ENCODE measurements at regions not wholly inside any gene's neighbourhood (a gene's known extent, or its start where the extent isn't known, plus 50 kb on each side); places are given as distances from the start of the nearest gene placed in this dataset.
"Not testable (repeated sequence)": the region's sequence is repeated elsewhere in the genome, so short reads cannot be mapped to it uniquely, and the experiment has no call there.

DNA sequence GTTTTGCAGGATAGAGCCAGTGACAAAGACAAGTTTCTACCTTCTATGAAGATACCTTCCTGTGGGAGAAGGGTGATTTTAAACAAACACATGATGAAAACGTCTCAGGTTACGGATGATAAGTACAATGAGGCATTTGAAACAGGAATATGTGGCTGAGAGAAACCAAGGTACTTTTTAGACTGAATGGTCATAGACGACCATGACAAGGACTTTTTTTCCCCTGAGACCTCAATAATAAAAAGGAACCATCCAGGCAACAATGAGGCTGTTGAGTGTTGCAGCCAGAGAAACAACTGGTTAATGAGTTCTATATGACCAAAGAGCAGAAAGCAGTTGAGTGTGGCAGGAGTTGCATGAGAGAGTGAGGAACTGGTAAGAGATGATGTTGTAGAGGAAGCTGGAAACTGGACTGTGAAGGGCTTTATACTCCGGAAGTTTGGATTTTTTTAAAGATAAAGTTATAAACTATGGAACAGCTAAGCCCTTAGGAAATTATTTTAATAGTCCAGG lies 306.1 kb upstream of the CYRIA start:
- no peak for DNase-seq (ENCODE audit: extremely low read depth in 1 of 11, low read depth in 9 of 11, low spot score in 4 of 11)

DNA sequence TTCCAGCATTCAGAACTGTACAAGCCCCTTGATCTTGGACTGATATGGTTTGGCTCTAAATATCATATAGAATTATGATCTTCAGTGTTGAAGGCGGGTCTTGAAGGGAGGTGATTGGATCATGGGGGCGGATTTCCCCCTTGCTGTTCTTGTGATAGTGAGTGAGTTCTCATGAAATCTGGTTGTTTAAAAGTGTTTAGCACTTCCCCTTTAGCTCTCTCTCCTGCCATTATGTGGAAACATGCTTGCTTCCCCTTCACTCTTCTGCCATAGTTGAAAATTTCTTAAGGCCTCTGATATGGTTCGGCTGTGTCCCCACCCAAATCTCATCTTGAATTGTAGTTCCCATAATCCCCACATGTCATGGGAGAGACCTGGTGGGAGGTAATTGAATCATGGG lies 305.3 kb upstream of the CYRIA start:
- DNase-seq (ENCODE audit: extremely low read depth in 1 of 11, low read depth in 9 of 11, low spot score in 4 of 11), result not testable (repeated sequence)

DNA sequence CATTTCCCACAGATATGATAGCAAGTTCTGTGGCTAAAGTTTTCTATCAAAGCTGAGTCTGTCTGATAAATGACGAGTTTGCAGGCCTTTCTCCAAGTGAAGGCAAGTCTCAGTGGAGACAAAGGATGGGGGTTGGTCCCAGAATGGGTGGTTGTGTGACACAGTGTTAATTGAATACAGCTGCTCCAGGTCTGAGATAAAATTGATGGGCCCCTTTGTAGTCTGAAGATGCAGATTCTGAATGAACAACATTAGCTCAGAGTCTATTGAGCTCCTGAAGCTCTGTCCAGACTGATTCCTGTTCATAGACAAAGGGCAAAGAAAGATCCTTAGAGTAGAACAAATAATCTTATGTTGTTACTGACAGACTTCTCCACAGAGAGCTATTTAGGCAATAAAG lies 296.9 kb upstream of the CYRIA start:
- DNase-seq (ENCODE audit: extremely low read depth in 1 of 11, low read depth in 9 of 11, low spot score in 4 of 11), result peak in 2 of 11 donors; percentile 3 to 8

DNA sequence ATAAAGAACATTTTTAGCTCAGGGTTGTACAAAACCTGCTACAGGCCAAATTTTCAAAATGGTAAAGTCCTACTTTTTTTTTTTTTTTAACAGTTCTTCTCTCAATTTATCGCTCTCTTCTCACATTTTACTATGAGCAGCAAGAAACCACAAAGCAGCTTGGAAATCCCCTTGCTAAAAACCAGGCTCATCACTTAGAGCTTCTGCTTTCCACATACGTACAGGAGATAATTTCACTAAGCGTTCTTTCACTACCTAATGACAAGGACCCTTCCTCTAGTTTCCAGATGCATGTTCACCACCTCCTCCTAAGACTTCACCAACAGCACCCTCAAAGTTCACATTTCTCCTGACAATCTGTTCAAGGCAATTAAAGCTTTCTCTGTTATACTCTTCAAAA lies 294.9 kb upstream of the CYRIA start:
- no peak for DNase-seq (ENCODE audit: extremely low read depth in 1 of 11, low read depth in 9 of 11, low spot score in 4 of 11)

DNA sequence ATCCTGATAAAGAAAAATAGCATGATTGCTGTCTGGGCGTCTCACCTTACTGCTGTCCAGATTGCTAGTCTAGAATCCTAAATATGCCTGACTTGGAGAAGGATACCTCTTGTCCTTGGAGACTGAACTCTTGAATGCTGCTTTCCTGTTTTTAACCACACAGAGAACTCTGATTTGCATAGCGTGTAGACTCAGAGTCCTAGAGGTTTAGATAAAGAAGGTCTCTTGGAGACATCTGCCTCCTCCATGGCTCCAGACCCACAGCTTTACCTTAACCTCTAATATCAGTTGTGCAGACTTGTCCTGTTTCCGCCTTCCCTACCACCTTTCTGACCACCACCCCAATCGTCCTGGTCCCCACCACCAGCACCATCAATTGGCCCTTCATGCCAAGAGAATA lies 292.6 kb upstream of the CYRIA start:
- DNase-seq (ENCODE audit: extremely low read depth in 1 of 11, low read depth in 9 of 11, low spot score in 4 of 11), result no peak

DNA sequence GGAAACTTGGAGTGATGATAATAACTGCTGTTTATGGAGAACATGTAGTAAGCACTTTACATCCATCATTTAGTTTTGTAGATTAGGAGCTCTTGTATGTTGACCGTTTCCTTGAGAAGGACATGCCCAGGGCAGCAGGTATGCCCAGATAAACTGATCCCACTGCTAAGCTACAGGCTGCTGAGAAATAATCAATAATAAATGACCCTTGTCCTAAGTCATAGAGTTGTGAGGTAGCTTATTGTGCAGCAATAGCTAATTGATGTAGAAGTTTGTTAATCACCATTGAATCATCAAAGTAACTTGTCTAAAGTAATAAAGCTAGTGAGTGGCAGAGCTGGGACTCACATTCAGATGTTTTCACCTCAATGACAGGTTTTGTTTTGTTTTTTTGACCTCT lies 287.2 kb upstream of the CYRIA start:
- DNase-seq (ENCODE audit: extremely low read depth in 1 of 11, low read depth in 9 of 11, low spot score in 4 of 11), result no peak

DNA sequence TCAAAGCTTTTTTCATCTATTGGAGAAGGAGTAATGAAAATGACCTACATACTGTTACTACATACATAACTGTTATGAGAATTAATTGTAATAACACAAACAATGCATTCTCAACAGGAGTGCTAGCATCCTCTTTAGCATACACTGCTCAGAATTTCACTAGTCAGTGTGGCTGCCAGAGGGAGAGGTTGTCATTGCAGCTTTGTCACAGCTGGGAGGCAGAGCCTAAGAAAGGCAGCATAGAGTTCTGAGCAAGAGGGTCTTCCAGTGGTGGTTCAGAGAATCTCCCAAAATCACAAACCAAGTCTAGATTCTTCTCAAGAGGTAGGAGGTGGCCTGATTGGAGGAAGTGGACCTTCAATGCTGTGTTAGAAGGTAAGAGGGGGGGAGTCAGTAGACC lies 286.7 kb upstream of the CYRIA start:
- DNase-seq (ENCODE audit: extremely low read depth in 1 of 11, low read depth in 9 of 11, low spot score in 4 of 11), result no peak

DNA sequence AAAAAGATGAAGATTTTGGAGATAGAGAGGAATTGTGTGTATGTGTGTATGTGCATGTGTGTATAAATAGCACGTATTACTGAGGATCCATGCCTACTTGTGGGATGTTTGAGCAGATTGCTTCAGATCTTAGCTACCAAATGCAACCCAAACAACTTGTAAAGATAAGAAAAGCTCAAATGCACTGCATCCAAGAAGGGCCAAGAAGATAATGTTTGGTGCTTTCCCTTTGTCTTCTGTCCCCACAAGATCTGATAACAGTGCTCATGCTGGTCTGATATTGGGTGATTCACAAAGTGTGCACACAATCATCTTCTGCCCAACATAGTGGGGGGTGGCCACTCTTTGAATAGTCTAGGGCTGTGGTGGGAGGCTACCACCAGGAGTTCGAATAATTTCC lies 284.8 kb upstream of the CYRIA start:
- no peak for DNase-seq (ENCODE audit: extremely low read depth in 1 of 11, low read depth in 9 of 11, low spot score in 4 of 11)

DNA sequence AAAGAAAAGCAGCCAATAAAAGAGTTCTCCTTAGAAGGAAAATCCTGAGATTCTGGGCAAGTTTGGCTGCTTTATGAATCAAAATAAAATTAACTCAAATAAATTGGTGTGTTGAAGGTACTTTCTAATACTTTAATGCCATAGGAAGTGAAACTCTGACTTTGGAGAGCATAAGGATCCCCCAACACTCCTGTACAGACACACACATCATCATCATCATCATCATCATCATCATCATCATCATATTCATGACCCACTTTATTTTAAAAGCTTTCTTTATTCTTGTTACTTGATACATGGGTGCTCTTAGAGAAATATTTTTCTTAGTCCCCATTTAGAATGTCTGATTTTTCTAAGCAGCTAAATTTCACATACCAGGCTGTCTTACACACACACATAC lies 283.1 kb upstream of the CYRIA start:
- no peak for DNase-seq (ENCODE audit: extremely low read depth in 1 of 11, low read depth in 9 of 11, low spot score in 4 of 11)

DNA sequence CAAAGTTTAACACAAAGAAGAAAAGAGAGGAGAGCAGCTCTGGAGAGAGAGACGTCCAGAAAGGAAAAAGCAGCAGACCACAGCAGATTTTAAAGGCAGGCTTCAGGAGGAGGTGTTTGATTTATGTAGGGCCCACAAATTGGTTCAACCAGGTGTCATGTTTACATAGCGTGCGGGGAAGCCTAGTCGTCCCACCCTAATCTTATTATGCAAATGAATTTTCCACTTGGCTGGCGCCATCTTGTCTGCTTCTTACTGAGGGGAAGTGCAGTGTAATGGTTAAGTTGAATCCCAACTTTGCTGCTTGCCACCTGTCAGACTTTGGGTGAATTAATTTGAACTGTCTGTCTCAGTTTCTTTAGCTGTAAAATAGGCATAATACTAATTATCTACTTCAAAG lies 282.4 kb upstream of the CYRIA start:
- no peak for DNase-seq (ENCODE audit: extremely low read depth in 1 of 11, low read depth in 9 of 11, low spot score in 4 of 11)

DNA sequence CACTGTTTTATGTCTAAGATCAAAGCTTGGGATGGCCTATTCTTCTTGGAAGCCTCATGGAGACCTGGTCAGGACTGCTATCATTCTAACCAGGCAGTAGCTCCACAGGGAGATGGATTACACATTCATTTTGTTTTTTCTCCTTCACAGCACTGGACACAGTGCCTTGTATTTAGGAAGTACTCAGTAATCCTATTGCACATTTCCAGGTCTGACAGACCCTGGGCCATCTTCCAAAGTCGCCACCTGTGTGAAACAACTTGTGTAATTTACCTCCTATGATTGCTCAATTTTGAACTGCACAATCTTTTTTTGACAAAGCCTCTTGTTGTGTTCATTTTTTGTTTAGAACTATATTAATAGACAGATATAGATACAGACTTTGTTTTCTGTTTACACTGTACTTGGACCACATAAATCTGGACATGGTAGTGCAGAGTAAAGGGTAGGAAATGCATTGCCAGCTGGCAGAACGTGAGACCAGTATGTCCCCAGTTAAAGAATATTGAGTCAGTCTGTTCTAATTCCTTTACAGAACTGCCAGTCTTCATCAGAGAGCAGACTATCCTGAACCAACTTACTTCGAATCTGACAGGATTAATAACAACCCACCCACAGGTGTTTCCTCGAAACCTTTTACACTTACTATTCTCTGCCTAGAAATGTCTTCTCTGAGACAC lies 277.8 kb upstream of the CYRIA start:
- no peak for DNase-seq (ENCODE audit: extremely low read depth in 1 of 11, low read depth in 9 of 11, low spot score in 4 of 11)

DNA sequence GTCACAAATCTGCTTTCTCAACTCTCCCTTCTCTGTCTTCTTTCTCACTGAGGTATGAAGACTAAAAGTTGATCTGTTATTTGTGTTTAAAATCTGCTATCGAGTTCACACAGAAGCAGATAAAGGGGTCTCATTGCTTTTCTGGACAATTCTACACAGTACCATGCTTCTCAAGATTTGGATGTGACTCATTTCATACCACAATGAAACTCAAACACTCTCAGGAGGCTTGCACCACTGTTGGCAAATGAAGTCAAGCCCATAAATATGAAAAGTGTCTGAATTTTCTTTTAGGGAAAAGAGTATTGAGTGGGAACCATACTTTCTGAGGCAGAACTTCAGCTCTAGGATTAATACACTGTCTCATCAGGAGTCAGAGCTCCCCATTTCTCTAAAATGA lies 274.6 kb upstream of the CYRIA start:
- no peak for DNase-seq (ENCODE audit: extremely low read depth in 1 of 11, low read depth in 9 of 11, low spot score in 4 of 11)

DNA sequence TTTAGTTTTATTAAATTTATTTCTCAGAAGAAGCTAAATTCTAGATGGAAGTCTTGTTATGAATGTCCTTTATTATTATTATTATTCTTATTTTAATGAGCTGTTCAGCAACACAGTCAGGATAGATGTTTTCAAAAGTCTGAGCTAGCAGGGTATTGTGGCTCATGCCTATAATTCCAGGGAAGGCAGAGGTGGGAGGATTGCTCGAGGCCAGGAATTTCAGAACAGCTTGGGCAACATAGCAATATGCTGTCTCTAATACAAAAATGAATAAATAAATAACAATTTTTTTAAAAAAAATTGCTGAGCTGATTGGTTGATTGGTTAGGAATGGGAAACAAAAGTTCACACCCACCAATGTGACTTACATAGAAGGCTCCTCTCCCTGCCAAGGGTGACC lies 274.1 kb upstream of the CYRIA start:
- no peak for DNase-seq (ENCODE audit: extremely low read depth in 1 of 11, low read depth in 9 of 11, low spot score in 4 of 11)

DNA sequence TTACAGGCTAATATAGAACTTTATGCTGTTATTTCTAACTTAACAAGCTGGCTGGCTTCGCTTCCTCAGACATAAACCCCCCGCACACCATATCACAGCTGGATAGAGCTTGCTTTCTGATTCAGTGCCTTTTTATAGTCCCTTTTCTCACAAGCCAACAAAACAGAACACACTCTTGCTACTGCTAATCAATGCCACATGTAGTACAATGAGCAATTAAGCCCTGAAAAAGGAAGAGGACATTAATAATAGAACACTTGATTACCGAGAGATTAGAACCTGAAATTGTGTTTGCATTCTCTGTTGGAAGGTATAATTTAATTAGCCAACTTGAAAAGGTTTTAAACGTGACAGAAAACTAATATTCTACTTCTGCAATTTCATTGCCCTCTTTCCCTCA lies 267.7 kb upstream of the CYRIA start:
- DNase-seq (ENCODE audit: extremely low read depth in 1 of 11, low read depth in 9 of 11, low spot score in 4 of 11), result no peak

DNA sequence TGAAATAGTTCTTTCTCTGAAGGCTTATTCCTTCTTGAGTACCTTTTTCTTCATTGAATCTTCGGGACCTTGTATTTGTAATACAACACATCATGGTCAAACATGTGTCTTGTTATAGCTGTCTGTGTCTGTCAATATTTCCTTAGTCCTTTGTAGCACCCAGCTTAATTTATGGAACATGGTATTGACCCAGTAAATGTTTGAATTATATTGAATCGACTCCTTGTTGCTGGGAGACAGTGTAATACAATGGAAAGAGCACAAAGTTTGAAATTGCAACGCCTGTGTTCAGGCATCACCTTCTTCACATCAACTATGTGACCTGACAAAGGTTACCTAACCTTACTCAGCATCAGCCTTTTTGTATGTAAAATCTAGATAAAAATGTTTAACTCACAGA lies 267.2 kb upstream of the CYRIA start:
- no peak for DNase-seq (ENCODE audit: extremely low read depth in 1 of 11, low read depth in 9 of 11, low spot score in 4 of 11)

DNA sequence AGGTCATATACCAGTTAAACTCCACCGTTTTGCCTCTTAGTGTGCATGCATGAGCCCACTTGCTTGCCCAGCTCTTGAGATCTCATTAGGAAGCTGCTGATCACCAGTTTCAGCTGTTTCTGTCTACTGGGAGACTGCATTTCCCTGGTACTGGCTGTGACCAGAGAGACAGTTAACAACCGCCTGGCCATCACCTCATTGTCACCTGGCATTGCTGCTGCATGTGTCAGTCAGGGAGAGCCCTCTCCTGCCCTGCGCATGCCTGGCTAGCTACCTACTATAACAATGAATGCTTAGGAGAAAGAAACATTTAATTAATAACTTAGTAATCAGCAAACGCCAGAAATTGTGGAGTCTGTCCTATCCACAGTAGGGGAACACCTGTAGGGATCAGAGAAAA lies 265.8 kb upstream of the CYRIA start:
- DNase-seq (ENCODE audit: extremely low read depth in 1 of 11, low read depth in 9 of 11, low spot score in 4 of 11), result no peak

DNA sequence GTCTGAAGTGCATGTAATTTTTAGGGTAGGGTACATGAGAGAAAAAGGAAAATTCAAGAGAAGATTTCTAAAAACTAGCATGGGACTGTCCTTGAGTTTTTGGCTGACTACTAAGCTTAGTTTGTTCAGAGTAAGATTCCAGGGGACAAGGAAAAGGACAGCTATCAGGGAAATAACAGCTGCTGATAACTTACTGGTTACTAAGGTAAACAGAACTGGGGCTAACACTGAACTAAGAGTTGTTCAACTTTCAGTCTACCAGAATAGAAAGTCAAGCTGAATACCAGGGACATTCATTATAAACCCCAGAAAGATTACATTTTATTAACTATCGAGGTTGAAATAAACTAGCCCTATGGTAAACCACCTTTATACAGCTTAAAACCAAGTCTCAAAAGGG lies 261.8 kb upstream of the CYRIA start:
- no peak for DNase-seq (ENCODE audit: extremely low read depth in 1 of 11, low read depth in 9 of 11, low spot score in 4 of 11)

DNA sequence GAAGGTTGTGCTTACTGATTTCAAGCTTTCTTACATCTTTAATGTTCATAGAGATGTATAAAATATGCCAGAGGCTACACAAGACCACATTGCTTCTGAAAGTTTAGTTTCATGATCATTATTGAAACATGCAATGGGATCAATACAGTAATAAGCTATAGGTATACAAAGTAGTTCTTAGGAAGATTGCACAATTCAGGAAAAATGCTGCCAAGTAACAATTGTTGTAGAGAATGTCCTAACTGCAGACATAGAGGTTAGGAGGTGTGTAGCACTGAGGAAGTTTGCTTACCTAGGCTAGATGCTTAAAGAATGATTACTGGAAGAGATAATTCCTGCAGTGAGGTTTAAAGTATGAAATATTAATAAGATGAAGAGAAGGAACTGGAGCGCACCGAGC lies 259.5 kb upstream of the CYRIA start:
- DNase-seq (ENCODE audit: extremely low read depth in 1 of 11, low read depth in 9 of 11, low spot score in 4 of 11), result no peak

DNA sequence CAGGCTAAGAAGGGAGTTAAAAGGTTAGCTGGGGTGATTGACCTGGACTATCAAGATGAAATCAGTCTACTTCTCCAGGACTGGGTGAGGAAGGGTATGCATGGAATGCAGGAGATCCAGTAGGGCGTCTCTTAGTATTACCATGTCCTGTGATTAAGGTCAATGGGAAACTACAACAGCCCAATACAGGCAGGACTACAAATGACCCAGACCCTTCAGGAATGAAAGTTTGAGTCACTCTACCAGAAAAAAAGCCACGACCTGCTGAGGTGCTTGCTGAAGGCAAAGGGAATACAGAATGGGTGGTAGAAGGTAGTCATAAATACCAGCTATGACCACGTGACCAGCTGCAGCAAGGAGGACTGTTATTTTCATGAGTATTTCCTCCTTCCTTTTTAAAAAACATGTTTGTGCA lies 249.7 kb upstream of the CYRIA start:
- not testable (repeated sequence) for DNase-seq (ENCODE audit: extremely low read depth in 1 of 11, low read depth in 9 of 11, low spot score in 4 of 11)

DNA sequence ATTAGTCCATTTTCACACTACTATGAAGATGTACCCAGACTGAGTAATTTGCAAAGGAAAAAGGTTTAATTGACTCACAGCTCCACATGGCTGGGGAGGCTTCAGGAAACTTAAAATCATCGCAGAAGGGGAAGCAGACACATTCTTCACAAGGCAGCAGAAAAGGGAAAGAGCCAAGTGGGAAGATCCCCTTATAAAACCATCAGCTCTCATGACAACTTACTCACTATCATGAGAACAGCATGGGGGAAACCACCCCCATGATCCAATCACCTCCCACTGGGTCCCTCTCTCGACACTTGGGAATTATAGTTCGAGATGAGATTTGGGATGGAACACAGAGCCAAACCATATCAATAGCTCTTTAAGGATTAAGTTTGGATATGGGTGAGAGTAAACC lies 246.1 kb upstream of the CYRIA start:
- no peak for DNase-seq (ENCODE audit: extremely low read depth in 1 of 11, low read depth in 9 of 11, low spot score in 4 of 11)

DNA sequence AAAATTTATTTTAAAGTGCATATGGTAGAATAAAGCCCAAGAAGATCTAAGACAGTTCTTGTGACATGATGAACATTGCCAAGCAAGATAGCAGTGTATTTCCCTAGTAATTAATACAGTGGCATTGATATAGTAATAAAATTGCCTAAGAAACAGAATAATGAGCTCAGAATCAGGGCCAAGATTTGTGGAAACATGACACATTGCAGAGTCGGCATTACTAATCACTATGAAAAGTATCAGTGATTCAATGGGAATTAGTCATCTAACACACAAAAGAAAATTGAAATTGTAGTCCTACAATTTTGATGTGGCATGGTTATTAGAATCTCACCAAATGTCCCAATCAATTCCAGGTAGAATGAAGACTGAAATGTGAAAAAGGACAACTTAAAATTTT lies 243.0 kb upstream of the CYRIA start:
- DNase-seq (ENCODE audit: extremely low read depth in 1 of 11, low read depth in 9 of 11, low spot score in 4 of 11), result no peak
